ENCODE measurements at regions not wholly inside any gene's neighbourhood (a gene's known extent, or its start where the extent isn't known, plus 50 kb on each side); places are given as distances from the start of the nearest gene placed in this dataset.

DNA sequence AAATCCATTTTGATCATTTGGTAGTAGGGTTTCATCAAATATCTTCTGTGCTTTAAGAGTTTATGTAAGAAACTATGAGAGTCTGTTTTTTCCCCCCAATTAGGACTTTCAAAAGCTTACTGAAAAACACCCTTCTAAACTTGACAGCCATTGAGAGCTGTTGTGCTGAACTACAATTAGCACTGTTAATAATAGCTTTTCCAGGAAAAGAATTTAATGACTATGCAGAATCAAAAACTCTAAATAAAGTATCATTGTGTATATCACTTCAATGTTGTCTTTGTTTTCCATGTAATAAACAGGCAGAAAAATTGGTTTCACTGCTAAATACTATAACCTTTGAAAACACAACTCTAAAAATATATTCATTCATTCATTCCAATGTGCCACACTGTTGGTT is 121.4 kb upstream of the PDE5A start:
- ATAC-seq, result no peak
- peaks cover 2 to 13% (median 5%) of the 10 kb centered on the region in 5 donors for H3K27me3 Mint-ChIP-seq
- peaks cover 0 to 2% (median 0%) of the 10 kb centered on the region in 9 donors for H3K9me3 Mint-ChIP-seq

DNA sequence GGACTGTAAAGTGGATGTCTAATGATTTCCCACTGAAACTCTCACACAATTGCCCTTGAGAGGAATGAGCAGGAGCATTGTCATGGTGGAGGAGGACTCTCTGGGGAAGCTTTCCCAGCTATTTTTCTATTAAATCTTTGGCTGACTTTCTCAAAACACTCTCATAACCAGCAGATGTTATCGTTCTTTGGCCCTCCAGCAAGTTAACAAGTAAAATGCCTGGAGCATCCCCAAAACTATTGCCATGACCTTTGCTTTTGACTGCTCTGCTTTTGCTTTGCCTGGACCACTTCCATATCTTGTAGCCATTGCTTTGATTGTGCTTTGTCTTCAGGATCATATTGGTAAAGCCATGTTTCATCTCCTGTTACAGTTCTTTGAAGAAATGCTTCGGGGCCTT is 120.2 kb upstream of the PDE5A start:
- Mint-ChIP-seq H3K27ac (no peak overlapping the region), H3K4me3 (no peak overlapping the region), H3K36me3 (no peaks in the 10 kb centered on the region), H3K9me3 (peaks cover 0 to 2% (median 0%) of the 10 kb centered on the region in 9 donors), H3K27me3 (peaks cover 2 to 18% (median 10%) of the 10 kb centered on the region in 5 donors), H3K4me1 (no peaks in the 10 kb centered on the region)
- ATAC-seq, result no peak
- no peak for DNase-seq
- POLR2A ChIA-PET, result no interaction called here

More for the DNA sequence above, 121.4 kb upstream of the PDE5A start:
- H3K4me3 Mint-ChIP-seq, result no peak overlapping the region
- H3K36me3 Mint-ChIP-seq, result no peaks in the 10 kb centered on the region
- POLR2A ChIA-PET, result no interaction called here
- no peak for DNase-seq
- no peak overlapping the region for H3K27ac Mint-ChIP-seq
- no peaks in the 10 kb centered on the region for H3K4me1 Mint-ChIP-seq

DNA sequence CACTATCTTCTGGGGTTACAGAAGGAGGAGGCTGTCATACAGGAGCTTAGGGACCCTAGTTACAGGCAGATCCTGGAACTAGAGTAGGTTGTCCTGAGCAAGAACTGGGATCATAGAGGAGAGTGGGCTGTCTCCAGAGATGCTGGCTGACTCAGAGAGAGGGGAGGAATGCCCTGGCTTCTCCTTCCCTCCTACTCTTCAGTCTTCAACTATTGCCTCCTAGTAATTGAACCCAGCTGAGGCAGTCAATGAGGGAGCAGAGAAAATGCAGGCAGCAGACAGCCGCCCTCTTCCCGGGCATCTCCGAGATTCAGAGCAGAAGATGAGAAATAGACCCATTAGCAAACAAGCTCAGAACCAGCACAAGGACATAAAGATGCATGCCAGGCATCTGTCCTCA is 118.3 kb upstream of the PDE5A start:
- no peak overlapping the region for H3K27ac Mint-ChIP-seq
- ATAC-seq, result no peak
- H3K4me3 Mint-ChIP-seq, result no peak overlapping the region

DNA sequence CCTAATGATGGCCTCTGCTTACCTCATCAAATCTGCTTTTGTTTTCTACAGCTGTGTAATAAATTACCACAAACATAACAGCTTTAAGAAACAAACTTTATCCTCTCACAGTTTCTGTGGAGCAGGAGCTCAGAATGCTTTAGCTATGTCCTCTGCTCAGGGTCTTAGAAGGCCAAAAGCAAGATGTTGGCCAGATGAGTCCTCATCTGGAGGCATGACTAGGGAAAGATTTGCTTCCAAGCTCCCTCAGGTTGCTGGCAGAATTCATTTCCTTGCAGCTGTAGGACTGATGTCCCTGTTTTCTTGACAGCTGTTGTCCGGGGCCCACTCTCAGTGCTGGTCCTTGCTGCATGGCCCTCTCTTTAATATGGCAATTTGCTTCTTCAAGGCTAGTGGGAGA is 116.7 kb upstream of the PDE5A start:
- no peak for DNase-seq
- Mint-ChIP-seq H3K4me1 (no peaks in the 10 kb centered on the region), H3K4me3 (no peak overlapping the region), H3K9me3 (peaks cover 0 to 2% (median 0%) of the 10 kb centered on the region in 9 donors), H3K27me3 (peaks cover 2 to 21% (median 15%) of the 10 kb centered on the region in 5 donors), H3K27ac (no peak overlapping the region), H3K36me3 (no peaks in the 10 kb centered on the region)
- no peak for ATAC-seq
- POLR2A ChIA-PET, result no interaction called here

More for the DNA sequence above, 118.3 kb upstream of the PDE5A start:
- no peak for DNase-seq
- H3K9me3 Mint-ChIP-seq, result peaks cover 0 to 2% (median 0%) of the 10 kb centered on the region in 9 donors
- H3K27me3 Mint-ChIP-seq, result peaks cover 2 to 20% (median 12%) of the 10 kb centered on the region in 5 donors
- H3K4me1 Mint-ChIP-seq, result no peaks in the 10 kb centered on the region
- POLR2A ChIA-PET, result no interaction called here
- H3K36me3 Mint-ChIP-seq, result no peaks in the 10 kb centered on the region

DNA sequence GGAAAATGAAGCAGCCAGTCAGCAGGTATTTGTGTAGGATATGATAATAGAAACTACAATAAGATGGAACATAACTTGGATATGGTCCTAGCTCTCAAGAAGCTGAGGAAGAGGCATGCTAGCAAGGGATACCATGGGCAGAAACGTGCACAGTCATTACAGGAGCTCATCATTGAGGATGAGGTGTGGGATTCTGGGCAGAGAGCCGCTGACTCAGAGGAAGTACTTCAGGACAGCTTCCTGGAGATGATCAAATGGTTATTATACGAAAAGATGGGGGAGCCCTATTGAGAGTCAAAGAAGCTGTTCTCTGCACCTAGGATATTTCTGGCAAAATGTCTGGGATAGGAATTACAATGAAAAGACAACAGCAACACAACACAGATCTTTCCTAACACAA is 116.0 kb upstream of the PDE5A start:
- H3K4me1 Mint-ChIP-seq, result no peaks in the 10 kb centered on the region
- DNase-seq, result no peak
- POLR2A ChIA-PET, result no interaction called here
- ATAC-seq, result no peak
- no peak overlapping the region for H3K4me3 Mint-ChIP-seq
- peaks cover 0 to 2% (median 0%) of the 10 kb centered on the region in 9 donors for H3K9me3 Mint-ChIP-seq
- no peaks in the 10 kb centered on the region for H3K36me3 Mint-ChIP-seq
- no peak overlapping the region for H3K27ac Mint-ChIP-seq
- peaks cover 2 to 20% (median 15%) of the 10 kb centered on the region in 5 donors for H3K27me3 Mint-ChIP-seq

DNA sequence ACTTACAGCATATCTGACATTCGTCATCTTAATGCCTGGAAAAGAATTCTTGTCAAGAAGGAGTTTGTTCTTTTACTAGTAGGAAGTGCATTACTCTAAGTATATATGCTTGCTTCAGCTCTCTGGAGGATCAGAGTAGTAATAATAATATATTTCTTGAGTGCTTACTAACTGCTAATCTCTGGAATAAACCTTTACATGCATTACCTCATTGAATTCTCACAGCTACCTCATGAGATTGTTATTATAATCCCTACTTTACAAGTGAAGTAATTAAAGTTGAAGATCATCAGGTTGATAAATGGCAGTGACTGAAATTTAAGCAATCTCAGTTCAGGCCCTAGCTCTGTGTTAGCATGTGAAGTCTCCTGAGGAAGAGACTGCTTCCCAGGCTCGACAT is 115.0 kb upstream of the PDE5A start:
- POLR2A ChIA-PET, result no interaction called here
- peaks cover 2 to 20% (median 15%) of the 10 kb centered on the region in 5 donors for H3K27me3 Mint-ChIP-seq
- no peak for ATAC-seq
- H3K36me3 Mint-ChIP-seq, result no peaks in the 10 kb centered on the region
- no peaks in the 10 kb centered on the region for H3K4me1 Mint-ChIP-seq
- H3K4me3 Mint-ChIP-seq, result no peak overlapping the region
- H3K27ac Mint-ChIP-seq, result no peak overlapping the region
- DNase-seq, result no peak
- no peaks in the 10 kb centered on the region for H3K9me3 Mint-ChIP-seq

DNA sequence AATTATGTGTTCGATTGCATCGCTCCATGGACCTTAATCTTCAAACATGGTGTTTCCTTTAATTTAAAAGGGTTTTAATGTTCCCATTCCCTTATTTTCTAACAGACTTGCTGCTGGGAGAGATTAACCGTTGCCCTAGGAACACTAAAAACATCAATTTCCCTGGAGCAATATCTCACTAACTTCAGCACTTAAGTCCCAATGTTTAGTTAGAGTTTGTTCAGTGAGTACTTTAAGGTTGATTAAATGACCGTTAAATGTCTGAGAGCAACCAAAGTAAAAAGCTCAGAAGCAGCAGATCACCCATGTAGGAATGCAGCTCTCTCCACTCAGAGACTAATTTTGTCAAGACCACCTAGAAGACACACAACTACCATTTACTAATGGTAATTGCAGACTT is 111.2 kb upstream of the PDE5A start:
- Mint-ChIP-seq H3K4me3 (no peak overlapping the region), H3K4me1 (no peaks in the 10 kb centered on the region), H3K27ac (no peak overlapping the region), H3K27me3 (peaks cover 2 to 16% (median 8%) of the 10 kb centered on the region in 5 donors), H3K36me3 (no peaks in the 10 kb centered on the region), H3K9me3 (no peaks in the 10 kb centered on the region)
- POLR2A ChIA-PET, result no interaction called here
- no peak for ATAC-seq
- no peak for DNase-seq

DNA sequence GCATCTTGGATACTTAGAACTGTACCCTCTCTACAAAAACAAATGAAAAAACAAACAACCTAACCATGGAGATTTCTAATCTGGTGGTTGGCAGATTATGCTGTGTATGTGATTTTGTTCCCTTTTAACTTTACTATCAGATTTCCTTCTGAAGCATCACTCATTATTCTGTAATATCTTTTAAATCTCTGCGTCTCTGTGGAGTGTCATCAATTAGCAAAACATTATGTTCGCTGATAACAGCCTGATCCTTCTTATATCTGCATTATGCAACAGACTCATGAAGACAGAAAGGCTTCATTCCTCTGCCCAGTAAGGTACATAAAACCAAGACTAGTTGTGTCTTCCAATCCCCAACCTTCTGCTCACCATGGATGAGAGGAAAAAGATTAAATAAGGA is 110.3 kb upstream of the PDE5A start:
- H3K4me1 Mint-ChIP-seq, result no peaks in the 10 kb centered on the region
- POLR2A ChIA-PET, result no interaction called here
- no peaks in the 10 kb centered on the region for H3K36me3 Mint-ChIP-seq
- DNase-seq, result no peak
- no peak overlapping the region for H3K27ac Mint-ChIP-seq
- peaks cover 2 to 10% (median 5%) of the 10 kb centered on the region in 5 donors for H3K27me3 Mint-ChIP-seq
- ATAC-seq, result no peak
- no peaks in the 10 kb centered on the region for H3K9me3 Mint-ChIP-seq
- no peak overlapping the region for H3K4me3 Mint-ChIP-seq

DNA sequence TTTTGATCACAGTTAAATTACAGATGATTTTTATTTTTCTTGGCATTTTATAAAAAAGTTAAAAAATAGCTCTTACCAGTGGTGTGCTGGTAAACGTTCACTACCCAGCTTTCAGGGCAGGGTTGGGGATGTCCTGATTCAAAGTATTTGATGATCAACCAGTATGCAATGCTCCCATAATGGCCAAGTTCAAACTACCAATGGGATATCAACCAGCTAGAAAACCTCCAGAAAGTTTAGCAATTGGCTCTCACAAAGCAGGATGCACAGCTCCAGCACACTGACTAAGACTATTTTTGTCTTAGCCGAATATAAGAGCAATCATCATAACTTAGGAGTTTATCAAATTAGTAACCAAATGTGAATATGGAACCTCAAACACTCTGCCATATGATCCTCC is 108.0 kb upstream of the PDE5A start:
- Mint-ChIP-seq H3K4me1 (no peaks in the 10 kb centered on the region), H3K4me3 (no peak overlapping the region), H3K9me3 (peaks cover 0 to 2% (median 0%) of the 10 kb centered on the region in 9 donors), H3K27ac (no peak overlapping the region), H3K36me3 (no peaks in the 10 kb centered on the region), H3K27me3 (peaks cover 0 to 14% (median 3%) of the 10 kb centered on the region in 5 donors)
- POLR2A ChIA-PET, result no interaction called here
- ATAC-seq (no peak), DNase-seq (no peak)

DNA sequence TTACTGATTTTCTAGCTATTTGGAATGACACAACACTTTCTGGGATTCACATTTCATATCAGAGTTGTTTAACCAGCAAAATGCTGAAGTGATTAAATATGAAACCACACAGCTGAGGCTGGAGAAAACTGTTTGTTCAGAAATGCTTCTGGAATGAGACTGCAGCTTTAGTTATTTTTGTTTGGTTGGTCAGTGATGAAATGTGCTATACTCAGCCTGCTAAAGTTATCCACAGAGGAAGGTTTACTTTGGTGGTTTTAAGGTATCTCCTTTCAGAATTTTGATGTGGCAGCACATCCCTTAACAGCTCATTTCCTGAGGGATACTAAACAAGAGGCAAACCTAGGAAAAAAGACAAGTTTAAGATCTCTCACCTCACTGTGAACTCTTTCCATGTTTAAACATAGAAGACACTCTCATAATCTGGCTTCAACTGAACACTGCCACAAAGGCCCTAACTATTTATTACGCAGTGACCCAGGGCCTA is 106.6 kb upstream of the PDE5A start:
- no peaks in the 10 kb centered on the region for H3K36me3 Mint-ChIP-seq
- ATAC-seq (no peak), DNase-seq (no peak)
- peaks cover 0 to 2% (median 0%) of the 10 kb centered on the region in 9 donors for H3K9me3 Mint-ChIP-seq
- no peak overlapping the region for H3K4me3 Mint-ChIP-seq
- no peak overlapping the region for H3K27ac Mint-ChIP-seq
- H3K4me1 Mint-ChIP-seq, result no peaks in the 10 kb centered on the region
- POLR2A ChIA-PET, result no interaction called here
- H3K27me3 Mint-ChIP-seq, result peaks cover 0 to 17% (median 0%) of the 10 kb centered on the region in 5 donors

DNA sequence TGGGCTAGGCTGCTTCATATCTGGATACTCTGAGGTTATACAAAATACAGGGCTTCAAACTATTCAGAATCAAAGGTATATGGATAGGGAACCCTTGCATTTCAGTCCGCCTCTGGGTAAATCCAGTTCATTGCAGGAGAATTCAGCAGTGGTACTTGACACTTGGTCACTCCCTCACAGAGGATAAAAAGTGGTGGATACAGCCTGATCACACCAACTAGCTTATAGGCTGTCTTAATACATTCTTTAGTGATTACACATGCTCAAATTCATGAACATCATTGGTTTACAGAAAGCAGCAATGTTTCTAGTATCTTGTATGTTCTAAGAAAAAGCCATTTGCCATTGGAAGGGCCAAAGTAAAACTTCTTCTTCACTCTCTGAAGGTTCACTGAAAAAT is 104.8 kb upstream of the PDE5A start:
- DNase-seq (no peak), ATAC-seq (no peak)
- Mint-ChIP-seq H3K27ac (no peak overlapping the region), H3K27me3 (peaks cover 0 to 17% (median 0%) of the 10 kb centered on the region in 5 donors), H3K4me1 (no peaks in the 10 kb centered on the region), H3K36me3 (peaks cover 0 to 4% (median 0%) of the 10 kb centered on the region in 3 donors), H3K4me3 (no peak overlapping the region), H3K9me3 (peaks cover 0 to 7% (median 0%) of the 10 kb centered on the region in 9 donors)
- POLR2A ChIA-PET, result no interaction called here

DNA sequence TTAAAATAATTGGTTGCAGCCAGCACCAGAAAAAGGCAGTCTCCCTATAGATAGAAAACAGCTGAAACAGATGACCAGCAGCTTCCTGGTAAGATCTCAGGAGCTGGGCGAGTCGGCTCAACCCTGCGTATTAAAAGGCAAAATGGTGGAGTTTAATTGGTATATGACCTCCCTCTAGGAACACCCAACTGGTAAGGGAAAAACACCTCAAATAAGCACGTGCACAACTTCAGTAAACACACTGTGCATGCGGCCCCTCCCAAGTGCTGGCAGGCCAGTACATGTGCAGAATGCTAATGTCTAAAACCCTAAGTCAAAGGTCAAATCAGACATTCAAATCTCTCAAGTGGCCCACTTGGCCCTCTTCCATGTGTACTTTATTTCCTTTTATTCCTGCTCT is 103.2 kb upstream of the PDE5A start:
- DNase-seq (no peak), ATAC-seq (no peak)
- Mint-ChIP-seq H3K27me3 (peaks cover 0 to 17% (median 0%) of the 10 kb centered on the region in 5 donors), H3K9me3 (peaks cover 0 to 10% (median 0%) of the 10 kb centered on the region in 9 donors), H3K4me1 (no peaks in the 10 kb centered on the region), H3K4me3 (no peak overlapping the region), H3K36me3 (peaks cover 0 to 6% (median 0%) of the 10 kb centered on the region in 3 donors), H3K27ac (no peak overlapping the region)
- POLR2A ChIA-PET, result no interaction called here

DNA sequence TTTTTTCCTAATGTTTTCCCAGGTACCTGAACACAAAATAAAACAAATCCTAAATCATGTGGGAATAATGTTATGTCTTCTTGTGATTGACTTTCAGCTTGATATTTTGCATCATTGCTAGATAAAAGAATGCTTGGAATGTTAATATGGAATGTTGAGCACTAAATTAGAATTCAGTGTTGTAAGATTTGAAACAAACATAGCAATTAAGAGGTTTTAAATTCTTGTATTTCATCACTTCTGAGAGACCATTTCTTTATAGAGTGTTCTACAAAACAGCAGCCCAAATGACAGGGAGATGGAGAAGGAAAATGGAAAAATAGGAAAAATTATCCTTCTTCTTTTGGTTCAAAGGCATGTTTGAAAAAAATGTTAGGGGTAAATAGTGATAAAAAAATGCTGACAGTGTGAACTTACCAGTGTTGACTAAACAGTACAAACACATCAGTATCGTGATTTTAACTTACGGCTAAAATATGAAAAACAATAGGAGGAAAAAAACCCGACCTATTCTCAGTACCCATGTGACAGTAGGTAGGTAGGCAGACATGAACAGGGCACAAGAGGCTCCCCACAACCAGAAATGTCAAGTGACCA is 102.6 kb upstream of the PDE5A start:
- ATAC-seq (no peak), DNase-seq (no peak)
- peaks cover 0 to 6% (median 0%) of the 10 kb centered on the region in 3 donors for H3K36me3 Mint-ChIP-seq
- H3K4me1 Mint-ChIP-seq, result no peaks in the 10 kb centered on the region
- no peak overlapping the region for H3K27ac Mint-ChIP-seq
- H3K27me3 Mint-ChIP-seq, result peaks cover 0 to 17% (median 0%) of the 10 kb centered on the region in 5 donors
- H3K9me3 Mint-ChIP-seq, result peaks cover 0 to 10% (median 0%) of the 10 kb centered on the region in 9 donors
- no peak overlapping the region for H3K4me3 Mint-ChIP-seq
- POLR2A ChIA-PET, result no interaction called here

DNA sequence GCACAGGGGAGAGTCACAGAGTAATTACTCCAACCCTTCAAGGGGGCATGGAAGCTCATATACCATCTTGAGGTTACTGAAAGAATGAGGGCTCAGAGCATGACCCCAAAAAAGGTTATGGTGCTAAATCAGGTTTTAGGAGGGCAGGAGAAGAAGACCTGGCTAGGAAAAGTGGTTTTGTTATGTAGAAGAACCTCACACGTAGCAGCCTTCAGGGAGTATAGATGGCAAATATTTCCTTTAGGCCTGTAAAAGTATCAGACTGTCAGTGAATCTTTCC is 102.0 kb upstream of the PDE5A start:
- no peak for ATAC-seq

More for the DNA sequence above, 102.0 kb upstream of the PDE5A start:
- Mint-ChIP-seq H3K4me1 (no peaks in the 10 kb centered on the region), H3K9me3 (peaks cover 0 to 10% (median 0%) of the 10 kb centered on the region in 9 donors), H3K36me3 (peaks cover 0 to 6% (median 0%) of the 10 kb centered on the region in 3 donors), H3K27me3 (peaks cover 0 to 17% (median 0%) of the 10 kb centered on the region in 5 donors), H3K4me3 (no peak overlapping the region), H3K27ac (no peak overlapping the region)
- POLR2A ChIA-PET, result no interaction called here
- no peak for DNase-seq

Measured in naive thymus-derived CD8-positive, alpha-beta T cell (primary cell).